HuH-7.5 (cell line): ENCODE measurements at regions not wholly inside any gene's neighbourhood (a gene's known extent, or its start where the extent isn't known, plus 50 kb on each side); places are given as distances from the start of the nearest gene placed in this dataset.

Experiments used
- DNase-seq: peaks from one replicate; pipeline ENCODE4 v3.0.0; 2011; ENCODE audit warnings: low spot score

DNA sequence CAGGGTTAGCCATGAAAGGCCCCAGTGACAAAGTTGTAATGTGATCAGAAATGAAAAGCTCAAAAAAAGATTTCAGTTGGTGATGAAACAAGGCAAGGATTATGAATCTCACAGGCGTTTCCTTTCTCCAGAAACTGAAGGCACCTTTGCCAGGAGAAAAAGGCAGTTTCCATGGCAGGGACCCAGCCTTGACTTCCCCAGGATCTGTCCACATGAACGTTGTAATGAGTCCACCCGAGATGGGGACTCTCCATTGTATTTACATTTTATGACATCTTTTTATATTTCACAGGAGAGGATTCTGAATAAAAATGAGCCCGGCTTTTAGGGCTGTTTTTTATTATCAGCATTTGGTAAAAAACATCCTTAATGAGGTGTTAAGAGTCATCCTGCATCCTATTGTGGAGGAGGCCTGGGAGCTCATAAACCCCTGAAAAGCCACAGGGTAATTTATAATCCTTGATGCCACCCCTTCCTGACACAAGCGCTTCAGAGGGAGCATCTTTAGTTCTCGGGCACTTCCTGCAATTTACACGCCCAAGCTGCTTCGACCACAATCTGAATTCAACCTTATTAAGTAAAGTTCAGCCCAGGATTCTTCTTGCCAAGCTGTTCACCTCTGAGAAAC, 74.1 kb upstream of the SALL4 start:
- DNase-seq, result no peak

DNA sequence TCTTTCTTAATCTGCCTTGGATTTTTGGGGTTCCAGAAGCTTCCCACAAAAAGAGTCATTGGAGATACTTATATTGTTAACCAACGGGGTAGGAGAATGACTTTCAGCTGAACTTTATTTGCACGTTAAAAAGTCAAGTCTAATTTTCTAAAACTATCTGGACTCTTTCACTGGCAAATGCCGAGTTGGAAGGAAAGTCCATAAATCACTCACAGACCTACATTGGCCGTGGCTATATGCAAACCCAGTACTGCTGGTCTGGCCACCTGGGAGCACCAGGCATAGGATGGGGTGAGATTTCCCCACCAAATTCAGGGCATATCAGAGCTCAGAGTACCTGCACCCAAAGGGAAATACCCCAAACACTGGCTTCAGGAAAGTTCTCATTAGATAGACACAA, 71.3 kb upstream of the SALL4 start:
- DNase-seq, result no peak

DNA sequence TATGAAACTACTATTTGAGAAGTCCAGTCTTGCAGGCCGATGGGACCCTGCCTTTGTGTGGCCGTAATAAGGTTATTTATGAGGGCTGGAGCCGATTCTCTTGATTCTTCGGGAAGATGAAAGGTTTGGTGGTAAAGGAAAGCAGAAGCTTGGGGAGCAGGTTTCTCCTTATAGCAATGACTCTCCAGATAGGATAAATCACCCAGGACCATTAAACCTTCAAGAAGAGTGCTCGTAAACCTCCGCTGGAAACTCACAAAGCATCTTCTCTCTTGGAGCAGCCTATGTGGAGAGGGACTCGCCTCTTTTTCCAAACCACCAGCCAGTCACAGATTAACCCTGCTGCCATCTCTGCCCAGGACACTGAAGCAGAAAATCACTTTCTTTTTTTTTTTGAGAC, 69.6 kb upstream of the SALL4 start:
- DNase-seq, result no peak

DNA sequence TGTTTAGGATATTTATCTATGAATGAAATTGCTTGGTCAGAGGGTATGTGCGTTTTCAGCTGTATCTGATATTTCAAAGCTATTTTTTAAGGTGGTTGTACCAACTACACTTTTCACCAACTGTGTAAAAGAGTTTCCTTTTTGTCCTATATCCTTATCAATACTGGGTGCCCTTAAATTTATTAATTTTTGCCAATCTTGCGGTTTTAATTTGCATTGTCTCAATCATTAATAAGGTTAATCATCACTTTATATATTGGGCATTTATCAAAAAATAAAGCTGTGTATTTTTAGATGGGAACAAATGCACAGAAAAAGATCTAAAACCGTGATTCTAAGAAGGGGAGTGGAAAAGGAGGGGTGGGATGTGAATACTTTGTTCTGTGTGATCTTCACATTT, 66.7 kb upstream of the SALL4 start:
- DNase-seq, result no peak

DNA sequence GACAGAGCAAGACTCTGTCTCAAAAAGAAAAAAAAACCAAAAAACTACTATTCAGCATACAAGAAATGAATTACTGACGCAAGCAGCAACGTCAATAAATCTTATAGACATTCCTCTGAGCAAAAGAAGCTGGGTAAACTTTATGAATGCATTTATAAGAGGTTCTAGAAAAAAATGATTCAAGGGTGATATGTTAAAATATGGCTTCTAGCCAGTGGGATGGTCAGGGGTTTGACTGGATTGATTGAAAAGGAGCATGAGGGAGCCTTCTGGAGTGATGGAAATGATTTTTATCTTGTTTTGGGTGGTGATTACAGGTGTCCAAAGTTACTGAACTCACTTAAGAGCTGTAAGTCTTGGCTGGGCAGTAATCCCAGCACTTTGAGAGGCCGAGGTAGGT, 64.9 kb upstream of the SALL4 start:
- no peak for DNase-seq

DNA sequence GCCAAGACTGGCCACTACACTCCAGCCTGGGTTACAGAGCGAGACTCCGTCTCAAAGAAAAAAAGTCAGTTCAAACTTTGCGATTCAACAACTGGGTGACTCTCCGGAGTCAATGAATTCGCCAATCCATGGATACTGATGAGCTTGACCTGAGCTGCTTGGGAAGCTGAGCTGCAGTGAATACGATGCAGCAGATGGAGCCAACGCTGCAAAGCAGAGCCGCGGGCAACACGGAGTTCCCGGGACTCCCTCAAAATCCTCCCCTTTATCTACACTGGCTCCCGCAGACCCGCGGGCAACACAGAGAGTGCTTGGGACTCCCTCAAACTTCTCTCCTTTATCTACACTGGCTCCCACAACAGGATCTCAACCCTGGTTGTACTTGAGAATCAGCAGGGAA, 62.6 kb upstream of the SALL4 start:
- no peak for DNase-seq

DNA sequence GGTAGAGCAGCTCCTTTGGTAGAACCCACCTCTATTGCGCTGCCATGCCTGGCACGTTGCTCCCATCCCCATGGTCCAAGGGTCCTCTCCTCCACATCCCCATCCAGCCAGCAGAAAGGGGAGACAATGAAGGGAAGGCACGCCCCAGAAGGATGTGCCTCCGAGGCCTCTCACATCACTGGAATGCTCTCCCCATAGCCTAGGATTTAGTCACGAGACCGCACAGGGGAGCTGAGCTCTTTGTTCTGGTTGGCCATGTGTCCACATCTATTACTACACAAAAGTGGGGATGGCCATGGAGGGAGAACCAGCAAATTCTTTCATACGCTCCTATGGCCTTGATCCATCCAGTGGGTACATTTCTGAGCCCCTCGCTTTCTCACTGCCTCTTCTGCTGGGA, 60.5 kb upstream of the SALL4 start:
- DNase-seq, result no peak

DNA sequence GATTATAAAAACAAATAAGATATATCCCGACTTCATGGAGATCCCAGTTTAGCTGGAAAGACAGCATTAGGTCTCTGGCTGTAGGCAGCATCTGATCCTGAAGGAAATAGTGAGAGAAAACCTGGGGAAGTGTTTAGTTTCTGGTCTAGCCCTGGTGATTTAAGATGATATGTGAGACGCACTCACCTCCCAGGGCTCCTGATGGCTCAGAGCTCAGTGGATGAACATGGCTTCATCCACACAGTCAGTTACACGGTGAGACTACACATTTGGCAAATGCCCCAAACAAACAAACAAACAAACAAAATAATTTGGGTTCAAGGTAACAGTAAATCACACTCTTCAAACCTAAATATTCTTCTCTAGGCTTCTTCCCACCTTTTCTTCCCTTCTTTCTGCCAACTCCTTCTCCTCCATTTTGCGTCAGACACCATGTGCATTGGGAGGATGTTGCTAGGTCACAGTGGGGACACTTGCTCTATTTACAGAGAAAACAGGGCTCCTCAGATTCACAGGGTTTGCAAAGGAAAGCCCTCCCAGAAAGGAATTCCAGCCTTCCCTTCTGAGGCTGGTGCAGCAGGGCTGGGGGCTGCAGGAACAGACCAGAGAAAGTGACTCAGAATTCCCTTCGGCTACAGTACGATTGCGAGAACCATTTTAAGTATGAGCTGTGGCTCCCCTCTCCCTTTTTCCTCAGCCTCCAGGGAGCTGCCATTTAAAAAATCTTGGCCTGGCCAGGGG, 59.6 kb upstream of the SALL4 start:
- no peak for DNase-seq

DNA sequence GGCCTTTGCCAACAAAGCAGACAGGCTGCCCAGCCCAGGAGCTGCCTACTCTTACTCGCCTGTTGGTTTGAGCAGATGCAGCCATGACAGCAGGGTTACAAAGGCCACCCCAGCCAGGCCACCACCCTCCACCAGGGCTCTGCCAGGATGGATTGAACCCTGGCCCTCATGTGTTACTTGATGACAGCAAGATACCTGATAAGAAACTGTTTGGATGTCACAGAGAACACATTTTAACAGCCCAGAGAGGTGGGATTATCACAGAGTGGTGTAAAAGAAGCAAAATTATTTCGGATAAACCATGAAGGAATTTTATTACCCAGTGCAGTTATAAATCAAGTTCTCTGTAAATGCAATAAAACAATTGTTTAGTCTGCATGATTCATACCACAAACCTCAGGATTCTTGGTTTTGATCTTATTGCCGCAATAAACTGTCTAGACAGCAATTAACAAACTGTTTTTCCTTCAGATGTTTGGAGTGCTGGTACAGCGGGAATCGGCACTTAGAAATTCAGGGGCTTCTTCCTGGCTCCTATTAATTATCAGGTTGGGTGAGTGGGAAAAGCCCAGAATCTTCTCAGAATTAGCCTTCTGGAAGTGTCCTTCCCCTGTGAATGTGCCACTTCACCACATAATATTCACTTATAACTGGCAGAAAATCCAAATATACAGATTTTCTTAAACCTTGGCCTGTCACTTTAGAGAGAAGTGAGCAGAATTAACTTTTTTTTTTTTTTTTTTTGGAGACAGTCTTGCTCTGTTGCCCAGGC, 58.0 kb upstream of the SALL4 start:
- no peak for DNase-seq

DNA sequence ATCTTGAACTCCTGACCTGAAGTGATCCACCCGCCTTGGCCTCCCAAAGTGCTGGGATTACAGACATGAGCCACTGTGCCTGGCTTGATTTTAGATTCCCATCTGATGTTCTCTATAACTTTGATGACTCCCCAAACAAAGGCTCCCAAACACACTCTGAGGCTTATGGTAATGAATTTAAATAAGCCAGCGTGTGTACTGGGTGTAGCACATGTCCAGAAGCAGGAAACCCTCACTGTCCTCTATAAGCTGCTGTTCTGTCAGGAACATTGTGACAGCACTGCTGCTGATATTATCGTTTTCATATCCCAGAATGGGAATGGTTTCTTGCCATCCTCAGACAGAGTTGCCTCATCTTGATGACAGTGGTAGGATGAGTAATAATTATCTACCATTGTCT, 54.1 kb upstream of the SALL4 start:
- no peak for DNase-seq

DNA sequence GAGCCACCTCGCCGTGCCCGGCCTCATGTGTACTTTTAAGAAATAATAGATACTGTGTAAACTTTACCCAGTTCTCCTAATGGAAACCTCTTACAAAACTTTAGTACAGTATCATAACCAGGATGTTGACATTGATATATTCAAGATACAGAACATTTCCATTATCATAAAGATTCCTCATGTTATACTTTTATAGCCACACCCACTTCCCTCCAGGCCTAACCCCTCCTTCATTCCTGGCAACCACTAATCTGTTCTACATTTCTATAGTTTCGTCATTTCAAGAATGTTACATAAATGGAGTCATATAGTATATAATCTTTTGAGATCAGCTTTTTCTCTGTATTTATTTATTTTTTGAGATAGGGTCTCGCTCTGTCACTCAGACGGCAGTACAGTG, 52.6 kb upstream of the SALL4 start:
- DNase-seq, result no peak
